Activated CD8-positive, alpha-beta memory T cell treated with anti-CD3 and anti-CD28 coated beads for 36 hours (primary cell): ENCODE measurements at regions not wholly inside any gene's neighbourhood (a gene's known extent, or its start where the extent isn't known, plus 50 kb on each side); places are given as distances from the start of the nearest gene placed in this dataset.

ENCODE experiments used
- CTCF ChIA-PET: fragments of 350-600 bp; sonication (Branson Sonifier 250); formaldehyde crosslinking; loops from one replicate; lab custom pipeline; 2021; ENCODE audit warnings: antibody characterized with exemption; lab: Charles Lee
- POLR2A ChIA-PET: fragments of 350-600 bp; sonication (Branson Sonifier 250); formaldehyde crosslinking; loops from one replicate; lab custom pipeline; 2021; ENCODE audit warnings: antibody characterized with exemption; lab: Charles Lee

DNA sequence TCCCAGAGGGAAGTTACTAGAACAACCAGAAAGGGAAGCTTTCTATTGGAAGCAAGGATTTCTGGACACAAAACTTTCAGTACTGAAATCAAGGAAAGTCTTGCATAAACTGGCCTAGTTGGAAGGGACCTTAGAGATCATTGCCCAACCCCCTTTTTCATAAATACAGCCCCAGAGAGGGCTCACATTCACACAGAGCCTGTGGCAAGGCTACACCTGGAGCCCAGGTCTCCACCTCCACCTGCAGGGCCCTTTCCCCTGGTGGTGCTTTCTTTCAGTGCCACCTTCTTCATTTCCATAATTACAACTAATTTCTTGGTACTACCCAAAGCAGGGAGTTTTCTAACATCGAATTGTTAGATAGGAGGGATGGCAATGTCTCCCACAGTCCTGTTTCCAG, 85.7 kb downstream of the ADRB2 start:
- ChIA-PET CTCF (no interaction called here), POLR2A (no interaction called here)

DNA sequence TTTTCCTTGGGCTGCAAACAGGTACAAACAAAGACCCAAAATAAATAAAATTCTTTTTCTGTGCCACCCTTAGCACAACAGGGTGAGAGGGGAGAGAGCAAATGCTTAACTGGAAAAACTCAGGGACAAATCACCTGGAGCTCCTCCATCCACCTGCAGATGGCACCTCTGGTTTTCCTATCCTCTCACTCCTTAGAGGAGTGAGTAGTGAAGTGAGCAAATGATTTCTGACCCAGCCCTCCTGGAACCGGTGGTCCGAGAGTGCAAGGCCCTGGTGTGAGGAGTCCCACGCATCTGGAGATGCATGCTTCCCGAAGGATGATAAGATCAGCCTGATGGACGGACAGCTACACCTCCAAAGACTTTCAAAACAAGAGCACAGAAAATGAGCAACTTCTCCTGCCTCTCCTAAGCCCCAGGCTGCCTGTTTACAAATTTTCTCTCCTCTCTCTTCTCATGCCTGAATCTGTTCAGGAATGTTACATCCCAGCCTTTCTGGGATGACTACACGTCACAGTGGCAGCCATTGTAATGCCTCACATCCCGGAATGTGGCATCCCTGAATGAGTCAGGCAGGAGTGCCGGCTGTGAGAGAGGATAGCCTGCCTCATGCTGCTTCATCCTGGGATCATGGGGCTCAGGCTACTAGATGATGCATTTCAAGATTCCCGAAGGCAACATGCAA, 86.4 kb downstream of the ADRB2 start:
- ChIA-PET CTCF (no interaction called here), POLR2A (no interaction called here)

- CTCF ChIA-PET: no interaction called here
- POLR2A ChIA-PET: no interaction called here
Measured at GRCh38 chr5:148913493-148913892, 87.1 kb downstream of the ADRB2 start.

- ChIA-PET CTCF (interaction anchor here (0.6 kb wide), 1 partner anchor 90 kb away, joined by 3 read pairs; no protein-coding TSS in a partner anchor), POLR2A (no interaction called here)
Measured at GRCh38 chr5:148913985-148914431, 87.6 kb downstream of the ADRB2 start.

DNA sequence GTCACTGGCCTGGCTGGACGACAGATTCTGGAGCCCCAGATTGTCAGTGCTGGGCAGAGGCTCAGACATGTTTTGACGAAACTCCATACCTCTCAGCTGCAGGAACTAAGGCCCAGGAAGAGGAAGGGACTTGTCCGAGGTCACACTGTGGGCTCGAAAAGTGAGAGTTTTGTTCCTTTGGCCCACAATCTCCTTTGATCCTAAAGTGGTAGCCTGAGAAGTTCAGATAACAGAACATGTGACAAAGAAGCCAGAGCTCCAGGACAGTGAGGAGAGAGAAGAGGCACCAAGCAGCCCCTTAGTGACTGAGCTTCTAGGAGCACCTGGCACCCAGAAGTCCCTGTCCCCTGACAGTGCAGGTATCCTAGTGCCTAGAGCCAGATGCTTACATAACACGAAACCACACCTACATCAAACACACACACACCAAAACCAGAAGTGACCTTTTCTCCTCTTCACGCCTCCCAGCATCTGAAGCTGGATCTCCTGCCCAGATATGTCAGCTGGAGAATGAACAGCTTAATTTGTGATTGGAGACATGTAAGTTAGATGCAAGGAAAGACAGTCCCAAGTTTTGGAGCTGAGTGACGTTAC, 88.9 kb downstream of the ADRB2 start:
- POLR2A ChIA-PET: no interaction called here
- CTCF ChIA-PET: no interaction called here

GRCh38 chr5:148920646-148921288, 94.4 kb downstream of the ADRB2 start:
- POLR2A ChIA-PET: no interaction called here
- CTCF ChIA-PET: no interaction called here

DNA sequence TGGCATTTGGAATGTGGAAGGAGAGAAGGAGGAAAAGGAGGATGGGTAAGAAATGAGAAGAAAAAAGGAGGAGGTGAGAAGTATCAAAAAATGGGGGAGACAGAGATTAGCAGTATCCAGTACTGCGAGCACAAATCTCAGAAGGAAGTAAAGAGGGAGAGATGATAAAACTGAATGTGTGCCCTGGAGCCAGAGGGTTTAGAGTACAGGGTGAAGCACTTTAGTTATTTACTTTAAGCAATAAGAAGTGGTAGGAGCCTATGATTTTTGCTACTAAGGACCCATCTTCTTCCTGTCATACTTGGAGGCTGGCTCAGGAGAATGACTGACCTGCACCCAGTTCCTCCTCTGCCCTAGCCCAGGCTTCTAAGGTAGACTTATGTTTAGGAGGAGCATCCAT, 94.9 kb downstream of the ADRB2 start:
- CTCF ChIA-PET: no interaction called here
- POLR2A ChIA-PET: no interaction called here

DNA sequence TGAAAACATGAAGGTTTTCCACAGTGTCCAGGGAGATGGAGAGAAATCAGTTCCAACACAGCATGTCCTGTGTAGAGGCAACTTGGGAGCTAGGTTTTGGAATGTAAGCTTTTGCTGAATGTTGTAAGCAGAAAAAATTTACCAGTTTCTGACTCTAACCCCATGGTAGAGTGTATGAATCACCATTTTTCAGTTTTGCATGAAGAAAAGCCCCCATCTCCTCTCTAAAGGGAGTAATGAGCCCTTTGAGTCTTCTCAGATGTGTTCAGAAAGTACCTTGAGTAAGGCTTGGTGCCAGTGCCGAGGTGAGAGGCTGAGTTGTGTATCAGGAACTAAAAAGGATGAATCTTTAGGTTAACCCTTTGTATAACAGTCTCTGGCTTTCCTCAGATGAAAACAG, 96.2 kb downstream of the ADRB2 start:
- POLR2A ChIA-PET: no interaction called here
- CTCF ChIA-PET: interaction anchor here (1.1 kb wide), 1 partner anchor 71 kb away, joined by 3 read pairs; no protein-coding TSS in a partner anchor

- POLR2A ChIA-PET: no interaction called here
- CTCF ChIA-PET: interaction anchor here (1.1 kb wide), 1 partner anchor 71 kb away, joined by 3 read pairs; no protein-coding TSS in a partner anchor
Measured at GRCh38 chr5:148923023-148923422, 96.6 kb downstream of the ADRB2 start.

- ChIA-PET POLR2A (no interaction called here), CTCF (no interaction called here)
Measured at GRCh38 chr5:148924817-148925216, 98.4 kb downstream of the ADRB2 start.

- POLR2A ChIA-PET: no interaction called here
- CTCF ChIA-PET: no interaction called here
Measured at GRCh38 chr5:148926207-148926606, 99.8 kb downstream of the ADRB2 start.

- POLR2A ChIA-PET: no interaction called here
Measured at GRCh38 chr5:148927307-148927946, 101.0 kb downstream of the ADRB2 start.

DNA sequence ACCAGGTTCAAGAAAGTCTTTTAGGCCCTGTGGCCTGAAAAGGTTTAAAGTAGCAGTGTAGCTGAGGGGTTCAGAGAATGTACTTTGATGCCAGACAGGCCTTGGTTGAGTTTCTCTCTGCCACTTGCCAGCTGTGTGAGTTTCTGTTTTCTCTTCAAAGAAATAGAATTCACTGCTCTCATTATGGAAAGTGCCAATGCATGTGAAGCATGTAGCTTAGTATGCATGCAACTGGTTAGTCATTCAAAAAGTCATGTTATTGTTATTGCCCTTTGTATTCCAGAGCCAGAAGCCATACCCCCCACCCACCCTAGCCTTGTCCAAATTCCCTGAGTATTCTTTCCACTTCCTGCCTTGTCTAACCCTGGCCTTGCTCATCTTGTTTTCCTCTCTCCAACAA, 101.7 kb downstream of the ADRB2 start:
- ChIA-PET POLR2A (no interaction called here), CTCF (no interaction called here)

More at GRCh38 chr5:148927307-148927946, 101.0 kb downstream of the ADRB2 start:
- CTCF ChIA-PET: no interaction called here

GRCh38 chr5:148931453-148932057, 105.1 kb downstream of the ADRB2 start:
- CTCF ChIA-PET: no interaction called here
- POLR2A ChIA-PET: no interaction called here

GRCh38 chr5:148932355-148932935, 106.0 kb downstream of the ADRB2 start:
- CTCF ChIA-PET: no interaction called here

DNA sequence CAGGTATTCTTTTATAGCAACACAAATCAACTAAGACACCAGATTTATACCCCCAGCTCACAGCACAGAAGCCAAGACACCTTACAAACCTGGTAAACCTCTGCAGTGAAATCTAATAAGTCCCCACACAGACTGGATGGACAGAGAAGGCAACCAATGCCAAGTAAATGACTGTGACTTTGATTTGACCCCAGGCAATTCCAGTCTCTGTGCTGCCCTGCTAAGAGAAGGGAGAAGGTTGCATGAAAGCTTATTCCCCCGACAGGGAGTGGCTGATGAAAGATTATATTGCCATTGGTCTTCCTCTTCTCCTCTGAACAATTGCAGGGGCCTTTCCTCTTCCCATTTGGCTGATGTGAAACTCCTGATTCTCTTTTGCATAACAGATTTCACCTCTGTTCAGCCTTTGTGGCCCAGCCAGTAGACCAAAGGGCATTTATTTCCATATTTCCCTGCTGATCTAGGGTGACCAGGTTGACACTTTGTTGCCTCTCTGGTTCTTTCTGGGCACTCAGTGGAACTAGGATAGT, 107.6 kb downstream of the ADRB2 start:
- CTCF ChIA-PET: no interaction called here
- POLR2A ChIA-PET: no interaction called here

More at GRCh38 chr5:148932355-148932935, 106.0 kb downstream of the ADRB2 start:
- POLR2A ChIA-PET: no interaction called here

DNA sequence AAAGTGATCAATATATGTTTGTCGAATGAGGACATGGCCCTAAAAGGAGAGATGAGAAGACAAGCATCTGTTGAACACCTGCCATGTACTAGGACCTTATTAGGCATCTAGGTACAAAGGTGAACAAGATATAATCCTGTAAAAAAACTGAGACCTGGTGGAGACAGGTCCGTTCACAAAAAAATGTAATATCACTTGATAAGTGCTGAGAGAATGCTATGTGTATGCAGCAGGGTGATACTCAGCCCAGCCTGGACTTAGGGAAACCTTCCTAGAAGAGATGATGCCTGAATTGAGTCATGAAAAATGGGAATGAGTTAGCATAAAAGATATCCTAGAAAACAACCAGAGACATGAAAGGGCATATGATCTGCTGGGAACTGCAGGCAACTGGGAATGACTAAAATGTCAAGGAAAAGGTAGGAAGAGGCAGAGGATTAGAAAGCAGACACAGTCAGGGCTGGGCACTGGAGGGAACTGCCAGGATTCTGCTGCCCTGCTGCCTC, 108.5 kb downstream of the ADRB2 start:
- POLR2A ChIA-PET: no interaction called here
- CTCF ChIA-PET: no interaction called here

DNA sequence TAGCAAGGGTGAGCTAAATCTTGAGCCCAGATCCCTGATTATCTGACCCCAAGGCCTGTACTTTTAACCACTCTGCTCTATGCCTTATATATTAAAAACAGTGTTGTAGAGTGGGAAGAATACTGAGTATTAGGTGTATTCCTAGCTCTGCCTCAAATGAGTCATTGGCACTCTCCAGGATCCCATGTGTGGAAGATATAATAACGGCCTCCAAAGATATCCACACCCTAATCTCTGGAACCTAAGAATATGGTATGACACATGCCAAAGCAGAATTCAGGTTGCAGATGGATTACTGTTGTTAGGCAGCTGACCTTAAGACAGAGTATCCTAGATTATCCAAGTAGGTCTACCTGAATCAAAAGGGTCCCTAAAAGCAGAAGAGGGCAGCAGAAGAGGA, 110.8 kb downstream of the ADRB2 start:
- CTCF ChIA-PET: interaction anchor here (0.5 kb wide), 1 partner anchor 174 kb away, joined by 3 read pairs; no protein-coding TSS in a partner anchor

More for the DNA sequence above, 110.8 kb downstream of the ADRB2 start:
- POLR2A ChIA-PET: no interaction called here
